HL-60 (cell line): ENCODE measurements at regions not wholly inside any gene's neighbourhood (a gene's known extent, or its start where the extent isn't known, plus 50 kb on each side); places are given as distances from the start of the nearest gene placed in this dataset.
"Not testable (repeated sequence)": the region's sequence is repeated elsewhere in the genome, so short reads cannot be mapped to it uniquely, and the experiment has no call there.

ENCODE experiments used
- DNase-seq, 2 experiments: peaks; one replicate each; pipeline ENCODE4 v3.0.0-alpha.2; 2010 to 2020; ENCODE audit warnings: low read depth in 1 of 2, low spot score in 1 of 2
- H3K27ac ChIP-seq: fragments of 250-450 bp; sonication (Bioruptor Pico); replicated peaks from 2 replicates; pipeline ENCODE4 v1.5.1; 2020; ENCODE audit warnings: mild to moderate bottlenecking, moderate library complexity
- H3K27me3 ChIP-seq: fragments of 250-450 bp; sonication (Bioruptor Pico); 2 replicates; pipeline ENCODE4 v1.5.1; 2021; ENCODE audit warnings: mild to moderate bottlenecking, moderate library complexity; ENCODE audit not compliant: insufficient read depth, poor library complexity, severe bottlenecking
- H3K4me3 ChIP-seq: replicated peaks from 2 replicates; pipeline ENCODE4 v1.5.1; 2011; ENCODE audit warnings: mild to moderate bottlenecking, control low read depth, low read length; ENCODE audit not compliant: insufficient read depth
- SPI1 ChIP-seq: IDR thresholded peaks from 2 replicates; pipeline ENCODE4 v1.6.1; 2012; ENCODE audit warnings: low read depth, mild to moderate bottlenecking, borderline replicate concordance

DNA sequence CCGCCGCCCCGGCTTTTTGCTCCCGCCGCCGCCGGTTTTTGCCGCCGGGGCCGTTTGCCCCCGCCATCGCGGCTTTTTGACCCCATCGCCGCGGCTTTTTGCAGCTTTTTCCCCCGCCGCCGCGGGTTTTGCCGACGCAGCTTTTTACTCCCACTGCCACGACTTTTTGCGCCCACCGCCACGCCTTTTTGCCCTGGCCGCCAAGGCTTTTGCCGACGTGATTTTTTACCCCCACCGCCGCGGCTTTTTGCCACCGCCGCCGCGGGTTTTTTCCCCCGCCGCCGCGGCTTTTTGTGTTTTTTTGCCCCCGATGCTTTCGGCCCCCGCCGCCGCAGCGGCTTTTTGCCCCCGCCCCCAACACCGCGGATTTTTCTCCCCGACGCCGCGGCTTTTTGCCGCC lies 5001.9 kb upstream of the OR11H1 start:
- H3K27me3 ChIP-seq, H3K4me3 ChIP-seq, H3K27ac ChIP-seq, DNase-seq: not testable (repeated sequence)

DNA sequence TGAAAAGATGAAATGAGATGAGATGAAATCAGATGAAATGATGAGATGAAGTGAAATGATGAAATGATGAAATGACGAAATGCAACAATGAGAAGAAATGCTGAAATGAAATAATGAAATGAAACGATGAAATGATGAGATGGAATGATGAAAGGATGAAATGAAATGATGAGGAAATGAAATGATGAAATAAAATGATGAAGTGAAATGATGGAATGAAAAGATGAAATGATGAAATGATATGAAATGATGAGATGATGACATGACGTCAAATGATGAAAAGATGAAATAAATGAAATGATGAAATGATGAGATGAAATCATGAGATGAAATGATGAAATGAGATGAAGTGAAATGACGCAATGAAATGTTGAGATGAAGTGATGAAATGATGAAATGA lies 4996.9 kb upstream of the OR11H1 start:
- not testable (repeated sequence) for H3K4me3 ChIP-seq, DNase-seq, H3K27me3 ChIP-seq, H3K27ac ChIP-seq

DNA sequence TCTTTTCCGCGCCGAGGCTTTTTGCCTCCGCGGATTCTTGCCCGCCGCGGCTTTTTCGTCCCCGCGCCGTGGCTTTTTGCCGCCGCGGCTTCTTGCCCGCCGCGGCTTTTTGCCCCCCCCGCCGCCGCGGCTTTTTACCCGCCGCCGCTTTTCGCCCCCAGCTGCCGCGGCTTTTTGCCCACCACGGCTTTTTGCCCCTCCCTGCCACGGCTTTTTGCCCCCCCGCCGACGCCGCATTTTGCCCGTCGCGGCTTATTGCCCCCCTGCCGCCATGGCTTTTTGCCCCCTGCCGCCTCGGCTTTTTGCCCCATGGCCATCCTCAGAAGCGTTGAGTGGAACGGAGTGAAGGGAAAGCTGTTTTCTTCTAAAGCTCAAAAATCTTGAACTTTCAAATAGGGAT lies 4955.5 kb upstream of the OR11H1 start:
- not testable (repeated sequence) for H3K4me3 ChIP-seq, DNase-seq, H3K27me3 ChIP-seq, H3K27ac ChIP-seq

DNA sequence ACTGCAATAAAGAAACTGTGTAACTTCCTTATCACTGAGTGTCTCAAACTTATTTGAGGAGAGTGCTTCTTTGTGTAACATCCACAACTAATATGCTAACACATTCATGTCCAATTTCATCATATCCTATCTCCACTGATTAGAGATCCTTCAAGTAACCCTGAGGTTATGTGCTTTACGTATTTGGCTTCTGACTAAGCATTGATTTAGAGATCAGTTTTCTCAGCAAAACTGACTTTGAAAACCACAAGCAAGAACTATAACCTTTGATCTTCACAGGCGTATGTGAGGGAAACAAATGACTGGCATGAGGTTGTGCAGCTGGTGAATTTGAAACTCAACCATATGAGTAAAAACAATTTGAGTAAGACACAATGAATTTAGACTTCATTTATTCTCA lies 4926.9 kb upstream of the OR11H1 start:
- H3K4me3 ChIP-seq, DNase-seq, H3K27me3 ChIP-seq, H3K27ac ChIP-seq: not testable (repeated sequence)

DNA sequence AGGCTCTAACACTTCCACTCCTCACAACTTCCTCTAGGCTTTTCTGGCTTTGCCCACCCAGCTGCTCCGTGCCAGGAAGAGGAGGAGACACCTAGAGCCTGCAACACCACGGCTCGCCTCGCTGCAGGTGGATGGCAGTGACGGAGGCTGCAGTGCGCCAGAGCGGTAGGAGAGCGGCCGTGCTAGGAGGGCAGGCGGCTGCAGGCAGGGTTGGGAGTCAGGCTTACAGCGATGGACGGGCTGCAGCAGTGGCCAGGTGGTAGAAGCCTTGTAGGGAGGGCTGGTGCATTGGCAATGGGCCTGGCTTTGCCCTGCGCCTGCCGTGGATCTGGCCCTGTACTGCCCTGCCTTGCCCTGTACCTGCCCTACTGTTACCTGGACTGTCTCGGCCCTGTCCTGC lies 4896.0 kb upstream of the OR11H1 start:
- not testable (repeated sequence) for DNase-seq, H3K4me3 ChIP-seq, H3K27me3 ChIP-seq, H3K27ac ChIP-seq

DNA sequence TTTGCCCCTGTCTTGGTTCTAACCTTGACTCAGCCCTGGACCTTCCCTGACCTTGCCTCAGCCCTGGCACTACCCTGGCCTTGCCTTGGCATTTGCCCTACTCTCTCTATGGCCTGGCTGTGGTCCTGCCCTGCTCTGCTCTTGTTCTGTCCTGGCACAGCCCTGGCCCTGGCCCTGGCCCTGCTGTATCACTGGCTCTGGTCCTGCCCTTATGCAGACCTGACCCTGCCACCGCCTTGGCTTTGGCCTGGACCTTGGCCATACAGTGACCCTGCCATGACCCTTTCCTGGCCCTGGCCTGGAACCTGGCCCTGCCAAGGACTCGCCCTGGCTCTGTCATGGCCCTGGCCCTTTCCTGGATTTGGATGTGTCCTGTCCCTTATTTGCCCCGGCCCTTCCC lies 4892.7 kb upstream of the OR11H1 start:
- not testable (repeated sequence) for H3K4me3 ChIP-seq, H3K27ac ChIP-seq

DNA sequence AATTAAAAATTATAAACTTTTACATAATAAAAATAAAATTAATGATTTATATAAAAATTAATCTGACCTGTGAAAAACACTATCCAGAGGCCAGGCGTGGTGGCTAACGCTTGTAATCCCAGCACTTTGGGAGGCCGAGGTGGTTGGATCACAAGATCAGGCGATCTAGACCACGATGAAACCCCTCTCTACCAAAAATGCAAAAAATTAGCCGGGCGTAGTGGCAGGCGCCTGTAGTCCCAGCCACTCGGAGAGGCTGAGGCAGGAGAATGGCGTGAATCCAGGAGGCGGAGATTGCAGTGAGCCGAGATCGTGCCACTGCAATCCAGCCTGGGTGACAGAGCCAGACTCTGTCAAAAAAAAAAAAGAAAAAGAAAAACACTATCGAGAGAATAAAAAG lies 4865.2 kb upstream of the OR11H1 start:
- not testable (repeated sequence) for H3K4me3 ChIP-seq, H3K27me3 ChIP-seq, H3K27ac ChIP-seq, DNase-seq

More for the DNA sequence above, 4892.7 kb upstream of the OR11H1 start:
- not testable (repeated sequence) for H3K27me3 ChIP-seq, DNase-seq

DNA sequence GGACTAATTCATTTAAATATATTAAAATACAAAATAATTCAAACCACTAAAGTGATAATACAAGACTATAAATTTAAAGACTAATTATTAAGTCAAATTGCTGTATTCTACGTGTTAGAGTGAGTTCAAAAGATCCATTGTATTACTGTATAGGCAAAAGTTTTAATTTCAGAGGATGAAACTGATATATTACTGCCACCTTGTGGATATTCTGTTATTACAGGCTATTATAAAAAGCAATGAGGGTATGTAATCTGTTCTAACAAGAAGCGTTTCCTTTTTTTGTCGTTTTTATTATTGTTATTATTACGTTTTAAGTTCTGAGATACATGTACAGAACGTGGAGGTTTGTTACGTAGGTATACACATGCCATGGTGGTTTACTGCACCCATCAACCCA lies 4854.9 kb upstream of the OR11H1 start:
- H3K27ac ChIP-seq, DNase-seq, H3K4me3 ChIP-seq, H3K27me3 ChIP-seq: not testable (repeated sequence)

DNA sequence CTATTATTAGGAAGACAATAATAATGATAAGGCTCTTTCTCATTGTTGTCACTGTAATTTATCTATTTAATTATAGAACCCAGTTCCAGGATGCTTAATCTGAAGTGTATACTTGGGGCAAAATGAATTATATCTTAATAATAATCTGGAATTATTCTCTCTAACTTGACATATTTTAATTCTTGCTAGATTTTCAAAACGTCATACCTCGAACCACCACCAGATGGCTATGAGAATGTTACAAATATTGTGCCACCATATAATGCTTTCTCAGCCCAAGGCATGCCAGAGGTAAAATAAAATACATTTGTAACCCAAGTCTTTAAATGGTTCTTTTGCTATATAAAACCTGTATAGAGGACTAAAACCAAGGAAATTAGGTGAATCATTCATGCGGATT lies 4849.3 kb upstream of the OR11H1 start:
- not testable (repeated sequence) for H3K27me3 ChIP-seq, DNase-seq, H3K4me3 ChIP-seq, H3K27ac ChIP-seq

DNA sequence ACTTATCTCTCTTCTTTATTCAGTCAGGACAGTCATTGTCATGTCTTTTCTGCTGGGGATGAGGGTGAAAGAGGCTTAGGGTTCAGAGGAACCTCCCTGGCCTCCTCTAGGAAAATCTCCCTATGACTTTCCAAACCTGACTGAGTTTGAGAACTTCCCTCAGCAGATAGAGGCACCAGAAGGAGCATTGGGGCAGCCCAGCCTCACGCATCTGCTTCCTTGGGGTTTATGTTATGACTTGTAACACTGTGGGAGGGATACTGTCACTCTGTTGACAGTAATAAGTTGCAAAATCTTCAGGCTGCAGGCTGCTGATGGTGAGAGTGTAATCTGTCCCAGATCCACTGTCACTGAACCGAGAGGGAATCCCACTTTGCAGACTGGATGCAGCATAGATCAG lies 4842.6 kb upstream of the OR11H1 start:
- H3K4me3 ChIP-seq, DNase-seq, H3K27ac ChIP-seq, H3K27me3 ChIP-seq: not testable (repeated sequence)

DNA sequence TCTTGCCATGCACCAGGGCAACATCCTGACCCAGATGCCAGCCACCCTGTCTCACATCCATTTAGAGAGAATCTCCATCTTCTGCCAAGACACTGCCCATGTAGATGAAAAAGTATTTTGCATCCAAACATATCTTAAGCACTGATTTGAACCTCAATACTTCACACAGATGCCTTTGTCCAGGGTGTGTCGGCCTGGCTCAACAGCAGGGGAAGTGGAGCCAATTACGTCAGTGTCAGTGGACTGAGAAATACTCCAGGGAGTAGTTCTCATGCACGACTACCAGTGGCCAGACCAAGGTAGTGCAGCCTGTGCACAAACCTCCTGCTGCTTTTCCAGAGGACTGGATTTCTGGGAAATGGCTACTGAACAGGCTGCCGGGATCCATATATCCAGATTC lies 4840.7 kb upstream of the OR11H1 start:
- TF ChIP-seq SPI1, result peak; percentile 21; the same call in 1 of the 2 replicates
- not testable (repeated sequence) for H3K4me3 ChIP-seq, H3K27ac ChIP-seq, H3K27me3 ChIP-seq
- DNase-seq, result peak in 1 of 2 experiments; percentile 49

DNA sequence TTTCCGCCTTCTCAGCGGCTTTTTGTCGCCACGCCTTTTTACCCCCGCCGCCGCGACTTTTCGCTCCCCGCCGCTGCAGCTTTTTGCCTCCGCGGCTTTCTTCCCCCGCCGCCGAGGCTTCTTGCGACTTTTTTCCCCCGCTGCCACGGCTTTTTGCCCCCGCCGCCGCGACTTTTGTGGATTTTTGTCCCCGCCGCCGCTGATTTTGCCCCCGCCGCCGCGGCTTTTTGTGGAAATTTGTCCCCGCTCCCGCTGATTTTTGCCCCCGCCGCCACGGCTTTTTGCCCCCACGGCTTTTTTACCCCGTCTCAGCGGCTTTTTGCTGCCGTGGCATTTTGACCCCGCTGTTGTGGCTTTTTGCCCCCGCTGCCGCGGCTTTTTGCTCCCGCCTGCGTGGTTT lies 4829.2 kb upstream of the OR11H1 start:
- not testable (repeated sequence) for H3K27me3 ChIP-seq, H3K27ac ChIP-seq, DNase-seq, H3K4me3 ChIP-seq

DNA sequence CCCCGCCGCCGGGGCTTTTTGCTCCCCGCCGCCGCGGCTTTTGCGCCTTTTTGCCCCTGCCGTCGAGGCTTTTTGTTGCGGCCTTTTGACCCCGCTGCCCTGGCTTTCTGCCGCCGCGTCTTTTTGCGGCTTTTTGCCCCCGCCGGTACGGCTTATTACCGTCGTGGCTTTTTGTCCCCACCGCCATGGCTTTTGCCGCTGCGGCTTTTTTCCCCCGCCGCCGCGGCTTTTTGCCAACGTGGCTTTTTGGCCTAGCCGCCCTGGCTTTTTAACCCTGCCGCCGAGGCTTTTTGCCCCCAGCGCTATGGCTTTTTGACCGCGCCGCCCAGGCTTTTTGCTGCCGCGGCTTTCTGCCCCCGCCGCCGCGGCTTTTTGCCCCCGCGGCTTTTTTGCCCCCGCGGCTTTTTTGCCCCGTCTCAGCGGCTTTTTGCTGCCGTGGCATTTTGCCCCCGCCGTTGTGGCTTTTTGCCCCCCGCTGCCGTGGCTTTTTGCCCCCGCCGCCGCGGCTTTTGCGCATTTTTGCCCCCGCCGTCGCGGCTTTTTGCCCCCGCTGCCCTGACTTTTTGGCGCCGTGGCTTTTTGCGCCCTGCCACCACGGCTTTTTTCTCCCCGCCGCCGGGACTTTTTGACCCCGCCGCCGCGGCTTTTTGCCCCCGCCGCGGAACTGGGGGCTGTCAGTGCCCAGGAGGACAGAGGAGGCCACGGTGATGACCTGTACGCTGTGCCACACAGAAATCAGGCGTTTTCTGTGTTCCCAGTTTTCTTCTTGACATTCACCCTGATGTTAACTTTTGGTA lies 4828.5 kb upstream of the OR11H1 start:
- not testable (repeated sequence) for H3K4me3 ChIP-seq, H3K27ac ChIP-seq, DNase-seq, H3K27me3 ChIP-seq

DNA sequence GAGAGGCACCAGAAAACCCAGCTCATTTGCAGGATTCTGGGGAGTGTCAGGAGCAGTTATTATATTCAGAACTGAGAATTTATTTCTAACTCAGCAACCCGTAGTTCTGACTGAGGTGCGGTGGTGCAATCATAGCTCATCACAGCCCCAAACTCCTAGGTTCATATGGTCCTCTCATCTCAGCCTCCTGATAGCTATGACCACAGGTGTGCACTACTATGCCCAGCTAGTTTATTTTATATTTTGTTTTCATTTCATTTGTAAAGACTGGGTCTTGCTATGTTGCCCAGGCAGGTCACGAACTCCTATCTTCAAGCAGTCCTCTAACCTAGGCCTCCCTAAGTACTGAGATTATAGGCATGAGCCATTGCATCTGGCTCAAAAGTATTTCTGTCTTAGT lies 4819.8 kb upstream of the OR11H1 start:
- H3K4me3 ChIP-seq, result not testable (repeated sequence)

DNA sequence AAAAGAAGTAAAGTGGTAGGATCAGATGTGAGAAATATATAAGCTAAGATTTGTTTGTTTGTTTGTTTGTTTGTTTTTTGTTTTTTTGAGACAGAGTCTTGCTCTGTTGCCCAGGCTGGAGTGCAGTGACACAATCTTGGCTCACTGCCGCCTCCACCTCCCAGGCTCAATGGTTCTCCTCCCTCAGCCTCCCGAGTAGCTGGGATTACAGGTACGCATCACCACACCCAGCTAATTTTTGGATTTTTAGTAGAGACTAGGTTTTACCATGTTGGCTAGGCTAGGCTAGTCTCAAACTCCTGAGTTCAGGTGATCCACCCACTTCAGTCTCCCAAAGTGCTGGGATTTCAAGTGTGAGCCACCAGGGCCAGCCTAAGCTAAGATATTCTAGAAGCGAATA lies 4817.1 kb upstream of the OR11H1 start:
- H3K27me3 ChIP-seq, DNase-seq, H3K27ac ChIP-seq, H3K4me3 ChIP-seq: not testable (repeated sequence)

More for the DNA sequence above, 4819.8 kb upstream of the OR11H1 start:
- not testable (repeated sequence) for H3K27ac ChIP-seq, H3K27me3 ChIP-seq, DNase-seq
